ENCODE measurements at regions not wholly inside any gene's neighbourhood (a gene's known extent, or its start where the extent isn't known, plus 50 kb on each side); places are given as distances from the start of the nearest gene placed in this dataset.

DNA sequence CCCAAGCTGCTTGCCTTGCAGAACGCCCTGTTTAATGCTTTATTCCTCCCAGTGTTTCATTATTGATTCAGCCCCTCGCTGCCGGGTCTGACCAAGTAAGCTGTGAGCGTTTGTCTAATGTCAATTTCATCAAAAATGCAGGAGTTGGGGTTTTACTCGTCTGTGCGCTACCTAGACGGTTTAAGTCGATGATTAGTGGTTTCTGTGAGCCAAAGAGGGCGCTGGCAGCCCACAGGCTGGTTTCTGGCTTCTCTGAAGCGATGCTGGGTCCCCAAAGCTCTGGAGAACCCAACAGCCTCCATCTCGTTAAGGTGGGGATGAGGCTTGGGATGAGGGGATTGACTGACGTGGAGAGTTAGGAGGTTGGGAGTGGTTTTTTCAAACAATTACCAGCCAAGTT lies 102.9 kb downstream of the SYF2 start:
- no peaks in the 10 kb centered on the region for H3K27me3 ChIP-seq
- no peak overlapping the region for H3K27ac ChIP-seq
- H3K36me3 ChIP-seq: no peaks in the 10 kb centered on the region
- in situ Hi-C loops (cut with MboI; ENCODE audit: low sequenced_read_pairs in 4 of 4) (no loop called here), intact Hi-C loops (cut with DNase I; ENCODE audit: low total_unique reads) (no loop called here)
- H3K4me3 ChIP-seq: no peak overlapping the region
- no peaks in the 10 kb centered on the region for H3K9me3 ChIP-seq
- DNase-seq (no peak), ATAC-seq (no peak)
- TF ChIP-seq, protein P1, sequence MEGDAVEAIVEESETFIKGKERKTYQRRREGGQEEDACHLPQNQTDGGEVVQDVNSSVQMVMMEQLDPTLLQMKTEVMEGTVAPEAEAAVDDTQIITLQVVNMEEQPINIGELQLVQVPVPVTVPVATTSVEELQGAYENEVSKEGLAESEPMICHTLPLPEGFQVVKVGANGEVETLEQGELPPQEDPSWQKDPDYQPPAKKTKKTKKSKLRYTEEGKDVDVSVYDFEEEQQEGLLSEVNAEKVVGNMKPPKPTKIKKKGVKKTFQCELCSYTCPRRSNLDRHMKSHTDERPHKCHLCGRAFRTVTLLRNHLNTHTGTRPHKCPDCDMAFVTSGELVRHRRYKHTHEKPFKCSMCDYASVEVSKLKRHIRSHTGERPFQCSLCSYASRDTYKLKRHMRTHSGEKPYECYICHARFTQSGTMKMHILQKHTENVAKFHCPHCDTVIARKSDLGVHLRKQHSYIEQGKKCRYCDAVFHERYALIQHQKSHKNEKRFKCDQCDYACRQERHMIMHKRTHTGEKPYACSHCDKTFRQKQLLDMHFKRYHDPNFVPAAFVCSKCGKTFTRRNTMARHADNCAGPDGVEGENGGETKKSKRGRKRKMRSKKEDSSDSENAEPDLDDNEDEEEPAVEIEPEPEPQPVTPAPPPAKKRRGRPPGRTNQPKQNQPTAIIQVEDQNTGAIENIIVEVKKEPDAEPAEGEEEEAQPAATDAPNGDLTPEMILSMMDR (IDR thresholded peaks at IDR 0.05 in 4 of 5, conservative IDR thresholded peaks at IDR 0.05 in 1 of 5): no peak
- TF ChIP-seq POLR2A (IDR thresholded peaks at IDR 0.05): no peak
- H3K4me1 ChIP-seq: no peaks in the 10 kb centered on the region

DNA sequence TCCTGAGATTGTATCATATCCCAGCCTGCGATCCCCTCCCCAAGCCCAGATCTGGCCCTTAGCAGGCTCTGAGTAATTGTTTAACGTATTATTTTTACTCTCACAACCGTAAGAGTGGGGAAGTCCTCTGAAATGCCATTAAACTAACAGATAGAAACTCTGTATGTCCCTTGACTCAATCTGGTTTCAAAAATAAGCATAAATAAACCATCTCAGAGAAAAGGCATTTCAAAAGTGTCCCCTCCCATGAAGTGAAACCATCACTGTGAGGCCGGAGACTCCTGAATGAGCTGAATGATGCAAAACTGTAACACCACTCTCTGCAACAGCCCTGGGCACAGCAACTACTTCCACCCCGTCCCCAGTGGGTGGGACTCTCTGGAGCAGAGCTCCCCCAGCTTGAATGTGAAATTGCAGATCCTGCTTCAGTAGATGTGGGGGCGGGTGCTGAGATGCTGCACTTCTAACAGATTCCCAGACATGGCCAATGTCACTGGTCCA lies 104.1 kb downstream of the SYF2 start:
- H3K4me3 ChIP-seq: no peak overlapping the region
- TF ChIP-seq, protein P1 (IDR thresholded peaks at IDR 0.05 in 4 of 5, conservative IDR thresholded peaks at IDR 0.05 in 1 of 5): no peak
- no peak for TF ChIP-seq POLR2A (IDR thresholded peaks at IDR 0.05)
- H3K4me1 ChIP-seq: no peaks in the 10 kb centered on the region
- no peaks in the 10 kb centered on the region for H3K9me3 ChIP-seq
- in situ Hi-C loops (cut with MboI; ENCODE audit: low sequenced_read_pairs in 4 of 4): no loop called here
- DNase-seq: no peak
- no peak overlapping the region for H3K27ac ChIP-seq
- ATAC-seq: no peak
- H3K27me3 ChIP-seq: no peaks in the 10 kb centered on the region
- intact Hi-C loops (cut with DNase I; ENCODE audit: low total_unique reads): no loop called here
- no peaks in the 10 kb centered on the region for H3K36me3 ChIP-seq

DNA sequence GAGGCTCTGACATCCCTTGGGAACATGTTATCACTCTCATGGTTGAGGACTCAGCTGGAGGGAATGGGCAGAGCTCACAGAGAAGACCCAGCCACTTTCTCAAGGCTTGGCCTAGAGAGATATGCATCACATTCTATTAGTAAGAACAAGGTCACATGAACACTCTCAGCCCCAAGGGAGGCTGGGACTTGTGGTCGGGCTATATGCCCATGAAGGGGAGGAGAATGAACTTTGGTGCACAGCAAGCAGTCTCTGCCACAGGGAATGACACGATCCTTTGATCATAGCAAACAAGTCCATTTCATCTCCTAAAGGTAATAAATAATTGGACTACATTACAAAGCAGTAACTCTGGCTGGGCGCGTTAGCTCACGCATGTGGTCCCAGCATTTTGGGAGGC lies 105.7 kb downstream of the SYF2 start:
- Histone ChIP-seq H3K9me3 (no peaks in the 10 kb centered on the region), H3K27ac (no peak overlapping the region), H3K4me3 (no peak overlapping the region), H3K36me3 (no peaks in the 10 kb centered on the region), H3K4me1 (no peaks in the 10 kb centered on the region), H3K27me3 (no peaks in the 10 kb centered on the region)
- in situ Hi-C loops (cut with MboI; ENCODE audit: low sequenced_read_pairs in 4 of 4) (no loop called here), intact Hi-C loops (cut with DNase I; ENCODE audit: low total_unique reads) (no loop called here)
- TF ChIP-seq, protein P1 (IDR thresholded peaks at IDR 0.05 in 4 of 5, conservative IDR thresholded peaks at IDR 0.05 in 1 of 5): no peak
- no peak for TF ChIP-seq POLR2A (IDR thresholded peaks at IDR 0.05)
- ATAC-seq: no peak
- no peak for DNase-seq

DNA sequence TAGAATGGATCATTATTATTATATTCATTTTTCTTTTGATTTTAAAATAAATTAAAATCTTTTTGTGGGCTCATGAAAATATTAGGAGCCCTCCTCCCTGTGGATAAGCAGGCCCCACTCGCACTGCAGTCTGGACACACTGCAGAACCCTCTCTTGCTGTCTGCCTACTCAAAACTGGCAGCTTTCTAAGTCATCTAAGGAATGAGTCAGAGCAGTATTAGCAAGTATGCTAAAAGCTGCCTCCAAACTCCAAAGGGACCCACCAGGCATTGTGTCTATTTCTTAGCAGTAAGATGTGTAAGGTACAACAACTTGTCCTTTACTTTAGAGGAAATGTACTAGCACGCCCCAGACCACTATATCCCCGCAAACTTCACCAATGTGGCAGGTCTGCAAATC lies 108.8 kb downstream of the SYF2 start:
- intact Hi-C loops (cut with DNase I; ENCODE audit: low total_unique reads) (no loop called here), in situ Hi-C loops (cut with MboI; ENCODE audit: low sequenced_read_pairs in 4 of 4) (no loop called here)
- H3K4me3 ChIP-seq: no peak overlapping the region
- DNase-seq (no peak), ATAC-seq (no peak)
- no peaks in the 10 kb centered on the region for H3K9me3 ChIP-seq
- TF ChIP-seq POLR2A (IDR thresholded peaks at IDR 0.05): no peak
- TF ChIP-seq, protein P1 (IDR thresholded peaks at IDR 0.05 in 4 of 5, conservative IDR thresholded peaks at IDR 0.05 in 1 of 5): no peak
- H3K27me3 ChIP-seq: no peaks in the 10 kb centered on the region
- H3K4me1 ChIP-seq: no peaks in the 10 kb centered on the region
- no peaks in the 10 kb centered on the region for H3K36me3 ChIP-seq
- no peak overlapping the region for H3K27ac ChIP-seq

DNA sequence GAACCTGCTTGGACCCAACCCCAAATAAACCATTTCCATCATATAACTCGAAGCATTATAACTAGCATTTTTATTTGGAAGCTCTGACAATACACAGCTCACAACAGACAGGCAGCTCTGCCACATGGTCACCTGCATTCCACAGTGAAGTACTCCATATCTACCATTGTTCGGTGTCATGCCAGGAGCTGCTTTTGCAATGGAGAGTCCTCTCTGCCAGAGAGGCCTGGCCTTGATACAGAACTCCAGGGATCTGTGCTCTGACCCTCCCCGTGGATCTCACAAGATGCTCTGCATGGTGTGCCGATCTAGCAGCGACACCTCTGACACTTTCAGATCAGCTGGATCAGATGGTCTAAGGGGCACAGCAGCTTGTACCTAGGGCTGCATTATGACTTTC lies 109.6 kb downstream of the SYF2 start:
- Histone ChIP-seq H3K4me1 (no peaks in the 10 kb centered on the region), H3K36me3 (no peaks in the 10 kb centered on the region), H3K4me3 (no peak overlapping the region), H3K27ac (no peak overlapping the region), H3K9me3 (no peaks in the 10 kb centered on the region), H3K27me3 (no peaks in the 10 kb centered on the region)
- intact Hi-C loops (cut with DNase I; ENCODE audit: low total_unique reads): no loop called here
- no peak for DNase-seq
- no peak for TF ChIP-seq POLR2A (IDR thresholded peaks at IDR 0.05)
- TF ChIP-seq, protein P1 (IDR thresholded peaks at IDR 0.05 in 4 of 5, conservative IDR thresholded peaks at IDR 0.05 in 1 of 5): no peak
- ATAC-seq: no peak
- in situ Hi-C loops (cut with MboI; ENCODE audit: low sequenced_read_pairs in 4 of 4): no loop called here
